SU-DHL-6 (cell line): ENCODE measurements at regions not wholly inside any gene's neighbourhood (a gene's known extent, or its start where the extent isn't known, plus 50 kb on each side); places are given as distances from the start of the nearest gene placed in this dataset.
"Not testable (repeated sequence)": the region's sequence is repeated elsewhere in the genome, so short reads cannot be mapped to it uniquely, and the experiment has no call there.

Experiments
- H2AFZ ChIP-seq: fragments of 200-600 bp; sonication (generic); 2 replicates; pipeline ENCODE4 v1.6.1; 2014; ENCODE audit warnings: low read depth, mild to moderate bottlenecking, moderate library complexity, mixed read lengths, antibody characterized with exemption, low read length; ENCODE audit not compliant: severe bottlenecking
- H3F3A ChIP-seq: fragments of 200-600 bp; shearing (Covaris generic); 2 replicates; pipeline ENCODE4 v1.6.0; 2016; ENCODE audit warnings: antibody characterized with exemption, mild to moderate bottlenecking; ENCODE audit not compliant: insufficient read depth
- H3K27ac ChIP-seq: fragments of 200-600 bp; sonication (generic); 2 replicates; pipeline ENCODE4 v1.5.1; 2016; ENCODE audit warnings: low read depth, mild to moderate bottlenecking, low read length, moderate library complexity, mixed read lengths
- H3K27me3 ChIP-seq: fragments of 200-600 bp; sonication (generic), shearing (Covaris generic); 2 replicates; pipeline ENCODE4 v1.6.0; 2014; ENCODE audit warnings: mild to moderate bottlenecking, low read length
- H3K36me3 ChIP-seq: fragments of 200-600 bp; sonication (generic); 2 replicates; pipeline ENCODE4 v1.6.1; 2014; ENCODE audit warnings: mild to moderate bottlenecking, low read length, mixed read lengths
- H3K4me2 ChIP-seq: fragments of 300-600, 200-600 bp; shearing (Covaris generic), sonication (generic); 2 replicates; pipeline ENCODE4 v1.6.0; 2014; ENCODE audit warnings: low read length, low read depth, mild to moderate bottlenecking; ENCODE audit not compliant: poor library complexity, severe bottlenecking
- H3K4me3 ChIP-seq: fragments of 200-600 bp; sonication (generic); 2 replicates; pipeline ENCODE4 v1.5.1; 2014; ENCODE audit warnings: antibody characterized with exemption, low read length, mild to moderate bottlenecking, mixed read lengths; ENCODE audit not compliant: insufficient read depth, poor library complexity, severe bottlenecking
- H3K79me2 ChIP-seq: fragments of 200-600 bp; sonication (generic); 2 replicates; pipeline ENCODE4 v1.6.1; 2014; ENCODE audit warnings: mild to moderate bottlenecking, low read length, moderate library complexity; ENCODE audit not compliant: insufficient read depth
- H3K9ac ChIP-seq: fragments of 200-600 bp; sonication (generic); 2 replicates; pipeline ENCODE4 v1.7.0; 2014; ENCODE audit warnings: mild to moderate bottlenecking, low read length
- H3K9me2 ChIP-seq: fragments of 200-600 bp; sonication (generic); replicated peaks from 2 replicates; pipeline ENCODE4 v1.6.1; 2014; ENCODE audit warnings: low read length; ENCODE audit not compliant: insufficient read depth
- H3K9me3 ChIP-seq: fragments of 200-600 bp; sonication (generic); 2 replicates; pipeline ENCODE4 v1.6.1; 2014; ENCODE audit warnings: low read length, mixed read lengths; ENCODE audit not compliant: insufficient read depth
- H4K20me1 ChIP-seq: fragments of 200-600 bp; sonication (generic); 2 replicates; pipeline ENCODE4 v1.6.1; 2014; ENCODE audit warnings: low read depth, mild to moderate bottlenecking, antibody characterized with exemption, low read length, moderate library complexity, mixed read lengths
- CTCF ChIP-seq: fragments of 200-600 bp; sonication (generic); IDR thresholded peaks from one replicate; pipeline ENCODE4 v1.5.1; 2017; ENCODE audit warnings: antibody characterized with exemption, mild to moderate bottlenecking, low read length, moderate library complexity; ENCODE audit not compliant: insufficient read depth, poor library complexity, severe bottlenecking
- EZH2phosphoT487 ChIP-seq: fragments of 200-600 bp; sonication (generic), shearing (Covaris generic); conservative IDR thresholded peaks from 2 replicates; pipeline ENCODE4 v1.6.1; 2018; ENCODE audit warnings: mild to moderate bottlenecking, antibody characterized with exemption, low read length, moderate library complexity, mixed read lengths

DNA sequence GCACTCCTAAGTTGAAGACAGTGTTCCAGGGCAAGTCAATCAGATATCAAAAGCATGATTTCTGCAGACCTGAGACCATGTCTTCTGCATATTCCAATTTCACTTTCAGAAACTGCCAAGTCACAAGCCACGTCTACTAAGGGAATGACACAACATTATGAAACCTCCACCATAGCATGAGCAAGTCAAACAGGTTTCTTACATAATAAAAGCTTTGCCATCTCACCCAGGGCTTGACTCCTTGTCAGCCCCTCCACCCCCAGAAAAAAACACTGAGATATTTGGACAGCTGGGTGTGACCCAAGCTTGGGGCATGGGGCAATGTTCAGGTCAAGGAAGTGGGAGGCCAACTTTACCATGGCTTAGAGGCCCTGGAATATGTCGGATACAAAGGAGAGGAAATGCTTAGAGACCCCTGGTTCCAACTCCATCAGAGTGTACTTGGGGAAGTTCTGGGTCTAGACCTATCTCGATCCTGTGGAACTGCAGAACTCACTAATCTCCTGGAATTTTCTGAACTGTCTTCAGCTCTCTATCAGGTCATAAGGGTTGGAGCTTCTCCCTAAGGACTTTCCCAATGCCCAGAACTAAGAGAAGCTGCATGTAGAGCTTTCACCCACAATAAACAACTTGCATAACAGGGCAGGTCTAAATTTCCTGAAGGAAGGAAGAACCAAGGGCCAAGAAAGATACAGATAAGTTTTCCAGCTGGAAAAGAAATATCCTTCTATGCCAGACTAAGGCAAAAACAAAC, 80.6 kb upstream of the NAMPT start:
- no peaks in the 10 kb centered on the region for H3F3A ChIP-seq
- no peaks in the 10 kb centered on the region for H3K79me2 ChIP-seq
- TF ChIP-seq CTCF (no peak), EZH2phosphoT487 (no peak)
- H3K9me3 ChIP-seq, result no peaks in the 10 kb centered on the region
- H4K20me1 ChIP-seq, result no peaks in the 10 kb centered on the region
- no peak overlapping the region for H3K9ac ChIP-seq
- H3K36me3 ChIP-seq, result no peaks in the 10 kb centered on the region
- no peaks in the 10 kb centered on the region for H3K27me3 ChIP-seq
- no peak overlapping the region for H3K4me3 ChIP-seq
- no peak overlapping the region for H3K4me2 ChIP-seq
- H3K9me2 ChIP-seq, result no peaks in the 10 kb centered on the region
- H2AFZ ChIP-seq, result no peak overlapping the region
- H3K27ac ChIP-seq, result no peak overlapping the region

GRCh38 chr7:106362507-106362906, 77.7 kb upstream of the NAMPT start:
- not testable (repeated sequence) for H3K4me3 ChIP-seq, H4K20me1 ChIP-seq, H2AFZ ChIP-seq, H3F3A ChIP-seq, H3K9ac ChIP-seq, H3K4me2 ChIP-seq, H3K36me3 ChIP-seq, H3K27me3 ChIP-seq, H3K27ac ChIP-seq, H3K9me2 ChIP-seq, H3K79me2 ChIP-seq, H3K9me3 ChIP-seq

GRCh38 chr7:106358103-106358663, 73.4 kb upstream of the NAMPT start:
- Histone ChIP-seq H3K4me3 (no peak overlapping the region), H3K9me3 (no peaks in the 10 kb centered on the region), H4K20me1 (no peaks in the 10 kb centered on the region), H3K36me3 (no peaks in the 10 kb centered on the region), H3K9ac (no peak overlapping the region), H3K4me2 (no peak overlapping the region), H3F3A (no peaks in the 10 kb centered on the region), H2AFZ (no peak overlapping the region), H3K9me2 (no peaks in the 10 kb centered on the region), H3K27me3 (no peaks in the 10 kb centered on the region), H3K27ac (no peak overlapping the region), H3K79me2 (no peaks in the 10 kb centered on the region)
- no peak for TF ChIP-seq CTCF
- TF ChIP-seq EZH2phosphoT487, result no peak

DNA sequence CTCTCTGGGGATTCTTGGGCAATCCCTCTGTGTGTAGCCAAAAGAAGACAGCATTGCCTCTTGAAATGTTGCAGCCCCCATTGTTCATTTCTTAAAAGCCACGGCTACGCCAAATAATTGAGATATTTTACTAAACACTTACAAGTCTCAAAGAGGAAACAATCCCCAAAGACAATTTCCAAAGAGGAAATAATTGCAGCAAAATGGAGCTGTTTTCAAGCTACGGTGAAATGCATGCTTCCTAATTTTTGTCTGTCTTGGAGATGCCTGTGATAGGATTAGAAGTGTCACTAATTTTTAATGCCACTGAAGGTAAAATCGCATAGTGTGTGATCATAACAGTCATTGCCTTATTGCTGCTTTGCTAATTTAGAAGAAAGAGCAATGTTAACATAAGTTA, 72.9 kb upstream of the NAMPT start:
- Histone ChIP-seq H3K9me3 (no peaks in the 10 kb centered on the region), H3K27ac (no peak overlapping the region), H3K4me3 (no peak overlapping the region), H3K36me3 (no peaks in the 10 kb centered on the region), H2AFZ (no peak overlapping the region), H3K79me2 (no peaks in the 10 kb centered on the region), H4K20me1 (no peaks in the 10 kb centered on the region), H3K9ac (no peak overlapping the region), H3K4me2 (no peak overlapping the region), H3K9me2 (no peaks in the 10 kb centered on the region), H3F3A (no peaks in the 10 kb centered on the region), H3K27me3 (no peaks in the 10 kb centered on the region)
- TF ChIP-seq EZH2phosphoT487, result no peak
- no peak for TF ChIP-seq CTCF
